HG03108 (cell line): ENCODE measurements at regions not wholly inside any gene's neighbourhood (a gene's known extent, or its start where the extent isn't known, plus 50 kb on each side); places are given as distances from the start of the nearest gene placed in this dataset.

Source experiments
- ATAC-seq: cut with Tn5 transposase; IDR thresholded peaks from one replicate; pipeline ENCODE4 v1.9.1; 2021; ENCODE audit warnings: moderate library complexity; ENCODE audit not compliant: unreplicated experiment

GRCh38 chr7:131903315-131903714 is 346.9 kb upstream of the PODXL start:
- no peak for ATAC-seq

- no peak for ATAC-seq
These were observed 344.4 kb upstream of the PODXL start for GRCh38 chr7:131900785-131901287.

GRCh38 chr7:131899271-131900030 is 343.0 kb upstream of the PODXL start:
- ATAC-seq = no peak

GRCh38 chr7:131898418-131898817 is 342.0 kb upstream of the PODXL start:
- no peak for ATAC-seq

GRCh38 chr7:131897790-131898165 is 341.4 kb upstream of the PODXL start:
- no peak for ATAC-seq

GRCh38 chr7:131897016-131897789 is 340.8 kb upstream of the PODXL start:
- ATAC-seq = no peak

GRCh38 chr7:131896165-131896863 is 339.9 kb upstream of the PODXL start:
- no peak for ATAC-seq

GRCh38 chr7:131895541-131896164 is 339.2 kb upstream of the PODXL start:
- no peak for ATAC-seq

GRCh38 chr7:131893631-131894340 is 337.4 kb upstream of the PODXL start:
- no peak for ATAC-seq

- ATAC-seq = no peak
These were observed 333.7 kb upstream of the PODXL start for GRCh38 chr7:131890176-131890575.

- ATAC-seq = no peak
These were observed 333.2 kb upstream of the PODXL start for GRCh38 chr7:131889572-131890150.

GRCh38 chr7:131883769-131884168 is 327.3 kb upstream of the PODXL start:
- no peak for ATAC-seq

- no peak for ATAC-seq
These were observed 326.8 kb upstream of the PODXL start for GRCh38 chr7:131883196-131883595.

- ATAC-seq = no peak
These were observed 325.9 kb upstream of the PODXL start for GRCh38 chr7:131882321-131882720.

- ATAC-seq = no peak
These were observed 323.6 kb upstream of the PODXL start for GRCh38 chr7:131880078-131880477.

GRCh38 chr7:131879424-131879823 is 323.0 kb upstream of the PODXL start:
- ATAC-seq = no peak

GRCh38 chr7:131878777-131879176 is 322.3 kb upstream of the PODXL start:
- ATAC-seq = no peak

- ATAC-seq = no peak
These were observed 317.2 kb upstream of the PODXL start for GRCh38 chr7:131873581-131873980.

GRCh38 chr7:131869986-131870385 is 313.6 kb upstream of the PODXL start:
- ATAC-seq = no peak

- no peak for ATAC-seq
These were observed 312.9 kb upstream of the PODXL start for GRCh38 chr7:131869169-131869844.
